Common myeloid progenitor, CD34-positive (primary cell): ENCODE measurements at regions not wholly inside any gene's neighbourhood (a gene's known extent, or its start where the extent isn't known, plus 50 kb on each side); places are given as distances from the start of the nearest gene placed in this dataset.
"Not testable (repeated sequence)": the region's sequence is repeated elsewhere in the genome, so short reads cannot be mapped to it uniquely, and the experiment has no call there.

ENCODE experiments used
- CTCF ChIA-PET: fragments of 350-600 bp; sonication (Branson Sonifier 250); formaldehyde crosslinking; loops from one replicate; lab custom pipeline; 2021; ENCODE audit warnings: antibody characterized with exemption; lab: Charles Lee
- POLR2A ChIA-PET: fragments of 350-600 bp; sonication (Branson Sonifier 250); formaldehyde crosslinking; loops from one replicate; lab custom pipeline; 2021; ENCODE audit warnings: antibody characterized with exemption; lab: Charles Lee
- DNase-seq, 3 donors: peaks; one replicate each; pipeline versions ENCODE4 v3.0.0 to v3.0.0-alpha.2; 2013
- H3K27ac ChIP-seq, 2 experiments: 1 replicate in 1 of 2; 2 replicates in 1 of 2; pipeline ENCODE4 v1.7.0; 2013; ENCODE audit warnings: inconsistent platforms in 2 of 2, low read length in 2 of 2, mild to moderate bottlenecking in 2 of 2, low read depth in 1 of 2, moderate library complexity in 1 of 2; ENCODE audit not compliant: severe bottlenecking in 2 of 2, insufficient read depth in 1 of 2, poor library complexity in 1 of 2
- H3K27me3 ChIP-seq, 5 experiments: replicated peaks in 2 of 5; 1 replicate in 3 of 5; 2 replicates in 2 of 5; pipeline versions ENCODE4 v1.6.1 to v1.7.0; 2013; ENCODE audit warnings: low read length in 4 of 5, mild to moderate bottlenecking in 2 of 5, moderate library complexity in 2 of 5, inconsistent platforms in 1 of 5; ENCODE audit not compliant: insufficient read depth in 5 of 5, control insufficient read depth in 4 of 5
- H3K36me3 ChIP-seq, 4 experiments: 1 replicate in 2 of 4; 2 replicates in 2 of 4; pipeline versions ENCODE4 v1.6.1 to v1.7.0; 2013; ENCODE audit warnings: low read length in 3 of 4, control low read depth in 1 of 4, mild to moderate bottlenecking in 1 of 4; ENCODE audit not compliant: control insufficient read depth in 4 of 4, insufficient read depth in 4 of 4
- H3K4me1 ChIP-seq, 4 experiments: 1 replicate in 3 of 4; 2 replicates in 1 of 4; pipeline versions ENCODE4 v1.6.1 to v1.7.1; 2013; ENCODE audit warnings: low read length in 3 of 4, mild to moderate bottlenecking in 3 of 4, control low read depth in 1 of 4, inconsistent platforms in 1 of 4, moderate library complexity in 1 of 4; ENCODE audit not compliant: control insufficient read depth in 4 of 4, insufficient read depth in 4 of 4; ENCODE audit errors: control extremely low read depth in 1 of 4
- H3K4me3 ChIP-seq, 7 experiments: 1 replicate in 4 of 7; 2 replicates in 3 of 7; pipeline versions ENCODE4 v1.5.1 to v1.7.0; 2013; ENCODE audit warnings: mild to moderate bottlenecking in 7 of 7, low read length in 6 of 7, moderate library complexity in 6 of 7, inconsistent platforms in 2 of 7, low read depth in 2 of 7, control low read depth in 1 of 7; ENCODE audit not compliant: insufficient read depth in 4 of 7, control insufficient read depth in 1 of 7; ENCODE audit errors: extremely low read depth in 1 of 7
- H3K9me3 ChIP-seq, 5 experiments: 1 replicate in 4 of 5; 2 replicates in 1 of 5; pipeline versions ENCODE4 v1.6.1 to v1.7.1; 2013; ENCODE audit warnings: low read length in 4 of 5, mild to moderate bottlenecking in 2 of 5, inconsistent platforms in 1 of 5, low read depth in 1 of 5, moderate library complexity in 1 of 5; ENCODE audit not compliant: control insufficient read depth in 4 of 5, insufficient read depth in 2 of 5; ENCODE audit errors: control extremely low read depth in 1 of 5
- whole genome bisulfite sequencing: methylation state at CpG from one replicate; pipeline ENCODE4 v1.1.5; 2013; ENCODE audit not compliant: insufficient coverage; 5-methylcytosine and 5-hydroxymethylcytosine counted together

- no peaks in the 10 kb centered on the region for H3K27me3 ChIP-seq
- H3K4me1 ChIP-seq, result no peaks in the 10 kb centered on the region
- ChIA-PET POLR2A (no interaction called here), CTCF (interaction anchor here (0.7 kb wide), 1 partner anchor 29 kb away, joined by 3 read pairs; no protein-coding TSS in a partner anchor)
- H3K9me3 ChIP-seq, result no peaks in the 10 kb centered on the region
- no peaks in the 10 kb centered on the region for H3K36me3 ChIP-seq
- no peak overlapping the region for H3K4me3 ChIP-seq
- no peak overlapping the region for H3K27ac ChIP-seq
- DNase-seq, result no peak
Observed at GRCh38 chr4:72843466-72843865, 226.1 kb downstream of the COX18 start.

- no peaks in the 10 kb centered on the region for H3K9me3 ChIP-seq
- no peak overlapping the region for H3K27ac ChIP-seq
- H3K36me3 ChIP-seq, result no peaks in the 10 kb centered on the region
- H3K4me1 ChIP-seq, result no peaks in the 10 kb centered on the region
- CTCF ChIA-PET, result no interaction called here
- no peak overlapping the region for H3K4me3 ChIP-seq
- no peak for DNase-seq
- no peaks in the 10 kb centered on the region for H3K27me3 ChIP-seq
- POLR2A ChIA-PET, result no interaction called here
Observed at GRCh38 chr4:72842323-72842722, 227.2 kb downstream of the COX18 start.

- H3K27ac ChIP-seq, H3K36me3 ChIP-seq, POLR2A ChIA-PET, H3K4me1 ChIP-seq, H3K27me3 ChIP-seq, H3K4me3 ChIP-seq, DNase-seq, CTCF ChIA-PET, H3K9me3 ChIP-seq: not testable (repeated sequence)
- WGBS, result 100% methylated on average over 1 of the region's 1 CpG
Observed at GRCh38 chr4:72840166-72840565, 229.3 kb downstream of the COX18 start.

- H3K9me3 ChIP-seq, result no peaks in the 10 kb centered on the region
- H3K36me3 ChIP-seq, result no peaks in the 10 kb centered on the region
- H3K4me1 ChIP-seq, result no peaks in the 10 kb centered on the region
- no peak overlapping the region for H3K27ac ChIP-seq
- no peaks in the 10 kb centered on the region for H3K27me3 ChIP-seq
- H3K4me3 ChIP-seq, result no peak overlapping the region
- WGBS, result 100% methylated on average over 1 of the region's 1 CpG
- ChIA-PET CTCF (no interaction called here), POLR2A (no interaction called here)
- no peak for DNase-seq
Observed at GRCh38 chr4:72828864-72829263, 240.7 kb downstream of the COX18 start.

GRCh38 chr4:72827968-72828367 lies 241.5 kb downstream of the COX18 start:
- WGBS, result no CpG with 5 or more reads among the region's 1 CpG
- Histone ChIP-seq H3K27me3 (no peaks in the 10 kb centered on the region), H3K4me3 (no peak overlapping the region), H3K9me3 (no peaks in the 10 kb centered on the region), H3K4me1 (no peaks in the 10 kb centered on the region), H3K36me3 (no peaks in the 10 kb centered on the region), H3K27ac (no peak overlapping the region)
- POLR2A ChIA-PET, result no interaction called here
- CTCF ChIA-PET, result no interaction called here
- no peak for DNase-seq

GRCh38 chr4:72820107-72820506 lies 249.4 kb downstream of the COX18 start:
- Histone ChIP-seq H3K9me3 (no peaks in the 10 kb centered on the region), H3K4me3 (no peak overlapping the region), H3K27ac (no peak overlapping the region), H3K27me3 (no peaks in the 10 kb centered on the region), H3K36me3 (no peaks in the 10 kb centered on the region), H3K4me1 (no peaks in the 10 kb centered on the region)
- ChIA-PET CTCF (no interaction called here), POLR2A (no interaction called here)
- no peak for DNase-seq

GRCh38 chr4:72817012-72817411 lies 248.0 kb upstream of the ADAMTS3 start:
- Histone ChIP-seq H3K27ac (no peak overlapping the region), H3K4me3 (no peak overlapping the region), H3K9me3 (no peaks in the 10 kb centered on the region), H3K4me1 (no peaks in the 10 kb centered on the region), H3K27me3 (no peaks in the 10 kb centered on the region), H3K36me3 (no peaks in the 10 kb centered on the region)
- no peak for DNase-seq
- no CpG with 5 or more reads among the region's 1 CpG for WGBS
- CTCF ChIA-PET, result no interaction called here
- POLR2A ChIA-PET, result no interaction called here
